COLO668 (cell line): ENCODE measurements at regions not wholly inside any gene's neighbourhood (a gene's known extent, or its start where the extent isn't known, plus 50 kb on each side); places are given as distances from the start of the nearest gene placed in this dataset.

ENCODE experiments used
- DNase-seq: peaks from one replicate; lab custom pipeline; 2025; ENCODE audit not compliant: unreplicated experiment; lab: John Stamatoyannopoulos, UW

DNA sequence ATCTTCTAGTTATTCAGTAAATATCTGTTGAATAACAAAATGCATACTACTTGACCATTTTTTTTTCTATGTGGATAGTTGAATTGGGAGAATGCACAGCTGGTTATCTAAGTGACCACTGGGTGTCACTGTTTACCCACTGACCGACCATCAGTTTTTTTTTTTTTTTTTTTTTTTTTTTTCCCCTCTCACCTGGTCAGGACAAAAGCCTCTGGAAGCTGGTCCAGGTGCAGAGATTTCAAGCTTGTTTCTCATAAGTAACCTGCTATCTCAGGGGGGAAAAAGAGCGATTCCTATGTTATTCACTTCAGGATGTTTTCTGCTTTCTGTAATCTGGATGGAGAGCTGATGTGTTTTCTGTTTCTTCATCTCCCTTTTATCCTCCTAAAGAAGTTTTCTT is 256.0 kb downstream of the DCDC2C start:
- DNase-seq = peak; percentile 38

- DNase-seq = no peak
These were observed 256.7 kb downstream of the DCDC2C start for GRCh38 chr2:3960106-3960505.

GRCh38 chr2:3962719-3963118 is 259.3 kb downstream of the DCDC2C start:
- no peak for DNase-seq

DNA sequence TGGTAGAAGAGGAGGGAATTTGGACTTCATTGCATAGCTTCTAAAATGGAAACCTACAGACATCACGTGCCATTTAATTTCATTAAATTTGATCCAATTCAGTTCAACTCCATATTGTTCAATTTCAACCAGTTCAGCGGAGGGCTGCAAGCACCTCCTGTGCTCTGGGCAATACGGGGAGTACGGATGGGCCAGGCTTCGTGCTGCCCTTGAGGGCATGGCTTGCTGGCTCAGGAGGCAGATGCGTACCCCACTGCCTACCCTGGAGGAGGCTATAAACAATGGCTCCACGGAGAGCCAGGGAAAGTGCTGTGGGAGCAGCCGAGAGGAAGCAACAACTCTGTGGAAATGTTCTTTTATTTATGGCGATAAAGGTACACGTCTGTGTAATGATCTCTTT is 261.8 kb downstream of the DCDC2C start:
- DNase-seq = no peak

DNA sequence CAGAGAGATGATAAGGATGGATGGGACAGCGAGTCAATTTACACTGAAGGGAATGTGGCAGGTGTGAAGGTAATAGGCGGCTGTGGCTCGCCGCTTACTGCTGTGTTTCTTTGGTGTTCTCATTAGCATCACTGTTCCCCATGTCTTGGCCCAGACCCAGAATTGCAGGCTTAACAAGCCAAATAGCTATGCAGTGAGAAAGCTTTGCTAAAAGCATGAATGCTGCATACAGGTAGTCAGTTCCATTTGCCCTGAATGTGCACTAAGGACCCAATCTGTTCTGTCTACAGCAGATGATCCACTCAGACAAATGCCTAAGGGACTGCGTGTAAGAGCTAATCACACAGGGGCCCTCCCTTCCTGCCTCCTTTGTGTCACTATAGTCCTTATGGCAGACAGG is 262.6 kb downstream of the DCDC2C start:
- no peak for DNase-seq

DNA sequence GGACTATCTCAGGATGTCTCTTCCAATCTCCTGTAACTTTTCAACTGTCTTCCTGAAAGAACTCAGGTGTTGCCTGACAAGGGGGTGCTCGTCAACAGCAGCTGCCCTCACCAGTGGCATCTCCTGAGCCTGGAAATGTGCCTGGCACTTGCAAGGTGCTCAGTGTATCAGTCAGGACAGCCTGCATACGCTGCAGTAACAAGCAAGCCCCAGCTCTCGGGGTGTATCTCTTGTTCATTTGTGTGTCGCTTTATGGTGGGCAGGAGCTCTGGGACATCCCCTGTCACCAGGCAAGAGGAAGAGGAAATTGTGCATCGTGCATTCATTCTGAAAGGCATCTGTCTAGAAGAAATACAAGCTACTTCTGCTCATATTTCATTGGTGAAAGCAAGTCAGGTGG is 263.1 kb downstream of the DCDC2C start:
- DNase-seq = no peak

- DNase-seq = no peak
These were observed 265.4 kb downstream of the DCDC2C start for GRCh38 chr2:3968736-3969135.

GRCh38 chr2:3970791-3971651 is 267.6 kb downstream of the DCDC2C start:
- DNase-seq = no peak

DNA sequence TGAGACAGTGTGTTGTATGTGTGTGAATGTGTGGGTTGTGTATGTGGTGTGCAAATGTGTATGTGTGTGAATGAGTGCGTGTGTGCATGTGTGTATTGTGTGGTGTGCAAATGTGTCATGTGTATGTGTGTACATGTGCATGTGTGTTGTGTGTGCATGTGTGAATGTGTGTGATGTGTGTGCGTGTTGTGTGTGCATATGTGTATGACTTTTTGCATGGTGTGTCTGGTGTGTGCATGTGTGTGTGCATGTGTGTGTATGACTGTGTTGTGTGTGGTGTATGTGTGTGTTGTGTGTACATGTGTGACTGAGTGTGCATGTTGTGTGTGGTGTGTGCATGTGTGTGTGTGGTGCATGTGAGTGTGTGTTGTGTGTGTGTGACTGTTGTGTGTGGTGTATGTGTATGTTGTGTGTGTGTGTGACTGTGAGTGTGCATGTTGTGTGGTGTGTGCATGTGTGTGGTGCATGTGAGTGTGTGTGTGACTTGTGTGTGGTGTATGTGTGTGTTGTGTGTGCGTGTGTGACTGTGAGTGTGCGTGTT is 268.3 kb downstream of the DCDC2C start:
- DNase-seq = no peak

- no peak for DNase-seq
These were observed 269.0 kb downstream of the DCDC2C start for GRCh38 chr2:3972377-3972776.

DNA sequence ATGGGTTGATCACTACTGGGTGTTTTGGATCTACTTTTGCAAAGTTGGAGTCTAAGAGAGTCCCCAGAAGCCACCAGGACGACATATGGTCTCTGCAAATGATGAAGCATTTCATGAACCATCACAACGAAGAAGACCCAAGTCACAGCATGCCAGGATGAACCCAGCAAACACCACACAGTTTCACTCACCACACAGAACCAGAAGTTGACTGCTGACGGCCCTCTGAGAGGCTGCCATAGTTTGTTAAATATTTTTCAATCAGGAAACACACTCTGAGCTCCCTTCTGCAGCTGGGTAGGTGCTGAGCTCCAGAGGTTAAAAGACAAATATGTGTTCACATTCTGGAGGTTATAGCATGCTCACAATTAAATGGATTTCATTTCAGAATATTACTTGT is 271.4 kb downstream of the DCDC2C start:
- DNase-seq = no peak

GRCh38 chr2:3981446-3981987 is 278.1 kb downstream of the DCDC2C start:
- no peak for DNase-seq

DNA sequence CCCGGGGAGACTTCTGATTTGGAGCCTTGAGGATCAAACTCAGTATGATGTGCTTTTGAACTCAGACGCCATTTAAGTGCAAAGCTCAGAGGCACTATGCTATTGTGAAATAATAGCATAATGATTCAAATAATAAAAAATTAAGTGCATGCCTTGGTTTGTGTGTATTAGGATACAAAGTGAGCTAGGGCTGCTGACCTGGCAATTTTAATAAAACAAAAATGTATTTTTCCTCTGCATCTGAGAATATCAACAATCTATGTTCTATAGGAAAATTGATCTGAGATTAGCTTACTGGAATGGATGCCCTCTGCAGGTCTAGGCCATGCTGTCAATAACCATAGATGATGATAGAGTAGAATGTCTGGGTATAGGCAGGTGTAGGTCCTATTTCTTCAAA is 278.8 kb downstream of the DCDC2C start:
- DNase-seq = no peak

DNA sequence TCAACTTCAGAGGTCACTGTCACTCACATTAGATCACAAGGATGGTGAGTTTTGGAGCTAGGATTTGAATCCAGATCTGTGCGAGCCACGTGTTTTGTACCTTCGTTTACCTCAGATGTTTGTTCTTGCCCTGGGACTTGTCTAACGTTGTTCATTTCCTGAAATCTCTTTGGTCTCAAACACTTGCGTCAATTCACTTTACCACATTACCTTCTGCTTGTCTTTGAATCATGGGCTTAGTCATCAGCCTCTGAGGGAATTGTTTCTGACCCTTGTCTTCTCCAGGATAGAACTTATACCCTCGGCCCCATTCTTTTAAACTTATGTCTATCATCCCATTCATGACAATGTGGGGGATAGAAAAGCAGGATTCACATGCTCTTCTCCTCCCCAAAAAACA is 282.7 kb downstream of the DCDC2C start:
- no peak for DNase-seq

DNA sequence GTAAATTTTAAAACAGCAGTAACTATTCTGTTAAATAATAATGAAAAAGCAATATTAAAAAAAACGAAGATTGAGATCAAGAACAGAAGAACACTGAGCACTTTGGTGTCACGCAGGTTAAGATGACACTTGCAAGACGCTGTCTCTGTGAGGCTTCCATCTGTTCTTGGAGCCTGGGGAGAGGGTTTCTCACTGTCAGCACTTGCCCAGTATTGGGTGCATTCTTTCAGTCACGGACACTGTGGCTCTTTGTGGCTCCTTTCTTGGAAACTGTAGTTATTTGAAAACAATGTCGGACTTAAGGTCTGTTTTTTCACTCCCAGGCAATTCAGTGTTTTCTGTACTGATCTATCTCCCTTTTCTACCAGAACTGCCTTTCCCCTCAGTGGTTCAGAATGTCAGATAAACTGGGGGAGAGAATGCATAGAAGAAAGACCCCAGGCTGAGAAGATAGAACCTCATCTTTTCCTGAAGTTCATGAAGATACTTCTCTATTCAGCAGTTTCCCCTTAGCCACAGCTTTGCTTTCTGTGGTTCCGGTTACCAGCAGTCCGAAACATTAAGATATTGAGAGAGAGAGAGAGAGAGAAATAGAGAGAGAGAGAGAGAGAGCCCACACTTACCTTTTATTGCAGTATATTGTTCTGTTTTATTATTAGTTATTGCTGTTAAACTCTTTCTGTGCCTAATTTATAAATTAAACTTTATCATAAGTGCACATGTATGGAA is 283.3 kb downstream of the DCDC2C start:
- no peak for DNase-seq

GRCh38 chr2:4002841-4003403 is 299.5 kb downstream of the DCDC2C start:
- DNase-seq = no peak

- no peak for DNase-seq
These were observed 308.8 kb downstream of the DCDC2C start for GRCh38 chr2:4012197-4012596.

GRCh38 chr2:4018535-4018934 is 315.2 kb downstream of the DCDC2C start:
- no peak for DNase-seq

GRCh38 chr2:4020153-4020552 is 316.8 kb downstream of the DCDC2C start:
- peak; percentile 68 for DNase-seq

GRCh38 chr2:4020649-4021048 is 317.3 kb downstream of the DCDC2C start:
- peak; percentile 67 for DNase-seq

- DNase-seq = no peak
These were observed 321.2 kb downstream of the DCDC2C start for GRCh38 chr2:4024605-4025004.

- no peak for DNase-seq
These were observed 325.7 kb downstream of the DCDC2C start for GRCh38 chr2:4029081-4029480.
